ENCODE measurements at regions not wholly inside any gene's neighbourhood (a gene's known extent, or its start where the extent isn't known, plus 50 kb on each side); places are given as distances from the start of the nearest gene placed in this dataset.

- Histone ChIP-seq H3K27me3 (ENCODE audit: low read length) (peaks cover 49% of the 10 kb centered on the region), H2AFZ (ENCODE audit: low read length) (no peak overlapping the region), H3K36me3 (ENCODE audit: low read depth, low read length) (no peaks in the 10 kb centered on the region), H3K27ac (ENCODE audit: low read length) (no peak overlapping the region), H3K9ac (ENCODE audit: low read length) (no peak overlapping the region), H3K9me3 (ENCODE audit: low read length) (no peaks in the 10 kb centered on the region), H3K4me2 (ENCODE audit: low read length) (no peak overlapping the region), H3K9me2 (replicated peaks; ENCODE audit: low read length) (no peaks in the 10 kb centered on the region), H3K4me3 (ENCODE audit: low read length) (no peak overlapping the region), H4K20me1 (ENCODE audit: low read length) (no peaks in the 10 kb centered on the region), H3K79me2 (ENCODE audit: low read length) (no peaks in the 10 kb centered on the region), H3K4me1 (ENCODE audit: insufficient read depth, low read length) (no peaks in the 10 kb centered on the region), H3F3A (ENCODE audit: low read length, unreplicated experiment) (no peaks in the 10 kb centered on the region)
- DNase-seq (no peak), ATAC-seq (no peak)
- intact Hi-C loops (cut with micrococcal nuclease) = no loop called here
- no TSS peak for BruUV-seq (replicated peaks)
- TF ChIP-seq EZH2 (IDR thresholded peaks at IDR 0.05; ENCODE audit: low read length, unreplicated experiment) = no peak
- TF ChIP-seq CTCF (conservative IDR thresholded peaks at IDR 0.05; ENCODE audit: low read depth, low read length) = no peak
- TF ChIP-seq EZH2phosphoT487 (IDR thresholded peaks at IDR 0.05; ENCODE audit: borderline replicate concordance, low read length) = no peak
- ChIA-PET CTCF (no interaction called here), POLR2A (ENCODE audit: unreplicated experiment) (no interaction called here)
Observed at GRCh38 chr2:128557831-128558241, 239.2 kb upstream of the HS6ST1 start.

- Histone ChIP-seq H2AFZ (ENCODE audit: low read length) (no peak overlapping the region), H3F3A (ENCODE audit: low read length, unreplicated experiment) (no peaks in the 10 kb centered on the region), H3K79me2 (ENCODE audit: low read length) (no peaks in the 10 kb centered on the region), H3K27ac (ENCODE audit: low read length) (no peak overlapping the region), H4K20me1 (ENCODE audit: low read length) (no peaks in the 10 kb centered on the region), H3K9ac (ENCODE audit: low read length) (no peak overlapping the region), H3K36me3 (ENCODE audit: low read depth, low read length) (no peaks in the 10 kb centered on the region), H3K9me3 (ENCODE audit: low read length) (no peaks in the 10 kb centered on the region), H3K9me2 (replicated peaks; ENCODE audit: low read length) (no peaks in the 10 kb centered on the region), H3K4me2 (ENCODE audit: low read length) (no peak overlapping the region), H3K4me3 (ENCODE audit: low read length) (no peak overlapping the region), H3K27me3 (ENCODE audit: low read length) (peaks cover 51% of the 10 kb centered on the region), H3K4me1 (ENCODE audit: insufficient read depth, low read length) (no peaks in the 10 kb centered on the region)
- ChIA-PET POLR2A (ENCODE audit: unreplicated experiment) (no interaction called here), CTCF (no interaction called here)
- BruUV-seq (replicated peaks) = no TSS peak
- TF ChIP-seq EZH2 (IDR thresholded peaks at IDR 0.05; ENCODE audit: low read length, unreplicated experiment) (no peak), CTCF (conservative IDR thresholded peaks at IDR 0.05; ENCODE audit: low read depth, low read length) (no peak), EZH2phosphoT487 (IDR thresholded peaks at IDR 0.05; ENCODE audit: borderline replicate concordance, low read length) (no peak)
- ATAC-seq (no peak), DNase-seq (no peak)
- intact Hi-C loops (cut with micrococcal nuclease) = no loop called here
Observed at GRCh38 chr2:128558441-128558840, 239.8 kb upstream of the HS6ST1 start.

- Histone ChIP-seq H3K4me1 (ENCODE audit: insufficient read depth, low read length) (no peaks in the 10 kb centered on the region), H3K27ac (ENCODE audit: low read length) (no peak overlapping the region), H3F3A (ENCODE audit: low read length, unreplicated experiment) (no peaks in the 10 kb centered on the region), H4K20me1 (ENCODE audit: low read length) (no peaks in the 10 kb centered on the region), H2AFZ (ENCODE audit: low read length) (no peak overlapping the region), H3K36me3 (ENCODE audit: low read depth, low read length) (no peaks in the 10 kb centered on the region), H3K79me2 (ENCODE audit: low read length) (no peaks in the 10 kb centered on the region), H3K9me3 (ENCODE audit: low read length) (no peaks in the 10 kb centered on the region), H3K9ac (ENCODE audit: low read length) (no peak overlapping the region), H3K4me3 (ENCODE audit: low read length) (no peak overlapping the region), H3K4me2 (ENCODE audit: low read length) (no peak overlapping the region), H3K9me2 (replicated peaks; ENCODE audit: low read length) (no peaks in the 10 kb centered on the region), H3K27me3 (ENCODE audit: low read length) (peaks cover 51% of the 10 kb centered on the region)
- intact Hi-C loops (cut with micrococcal nuclease) = no loop called here
- ChIA-PET CTCF (no interaction called here), POLR2A (ENCODE audit: unreplicated experiment) (no interaction called here)
- no peak for TF ChIP-seq CTCF (conservative IDR thresholded peaks at IDR 0.05; ENCODE audit: low read depth, low read length)
- no peak for TF ChIP-seq EZH2phosphoT487 (IDR thresholded peaks at IDR 0.05; ENCODE audit: borderline replicate concordance, low read length)
- TF ChIP-seq EZH2 (IDR thresholded peaks at IDR 0.05; ENCODE audit: low read length, unreplicated experiment) = no peak
- ATAC-seq = no peak
- no peak for DNase-seq
- no TSS peak for BruUV-seq (replicated peaks)
Observed at GRCh38 chr2:128558895-128559532, 240.3 kb upstream of the HS6ST1 start.
